DMS53 treated with DMSO at 0.1 percent for 48 hours (cell line): ENCODE measurements at regions not wholly inside any gene's neighbourhood (a gene's known extent, or its start where the extent isn't known, plus 50 kb on each side); places are given as distances from the start of the nearest gene placed in this dataset.

Experiments
- DNase-seq: peaks from one replicate; lab custom pipeline; 2025; ENCODE audit not compliant: unreplicated experiment; lab: John Stamatoyannopoulos, UW

GRCh38 chr3:166372571-166373106 is 535.4 kb upstream of the BCHE start:
- DNase-seq = no peak

GRCh38 chr3:166367947-166368533 is 530.8 kb upstream of the BCHE start:
- DNase-seq = peak; percentile 4

- DNase-seq = peak; percentile 40
Observed at GRCh38 chr3:166362698-166363097, 525.5 kb upstream of the BCHE start.

- DNase-seq = no peak
Observed at GRCh38 chr3:166360720-166361119, 523.5 kb upstream of the BCHE start.

- no peak for DNase-seq
Observed at GRCh38 chr3:166351461-166351860, 514.2 kb upstream of the BCHE start.

- no peak for DNase-seq
Observed at GRCh38 chr3:166340604-166341266, 503.5 kb upstream of the BCHE start.

- DNase-seq = no peak
Observed at GRCh38 chr3:166324401-166324800, 487.2 kb upstream of the BCHE start.

- DNase-seq = no peak
Observed at GRCh38 chr3:166322391-166322790, 485.2 kb upstream of the BCHE start.

- no peak for DNase-seq
Observed at GRCh38 chr3:166307756-166308350, 470.6 kb upstream of the BCHE start.

GRCh38 chr3:166304584-166304983 is 467.4 kb upstream of the BCHE start:
- no peak for DNase-seq

GRCh38 chr3:166303681-166304080 is 466.5 kb upstream of the BCHE start:
- DNase-seq = no peak

GRCh38 chr3:166302331-166302730 is 465.1 kb upstream of the BCHE start:
- DNase-seq = no peak

GRCh38 chr3:166296179-166296783 is 459.1 kb upstream of the BCHE start:
- DNase-seq = no peak

GRCh38 chr3:166291186-166291955 is 454.1 kb upstream of the BCHE start:
- no peak for DNase-seq

- no peak for DNase-seq
Observed at GRCh38 chr3:166285001-166285400, 447.8 kb upstream of the BCHE start.

GRCh38 chr3:166283840-166284239 is 446.6 kb upstream of the BCHE start:
- no peak for DNase-seq

- DNase-seq = no peak
Observed at GRCh38 chr3:166282931-166283330, 445.7 kb upstream of the BCHE start.

- no peak for DNase-seq
Observed at GRCh38 chr3:166279636-166280035, 442.4 kb upstream of the BCHE start.

- no peak for DNase-seq
Observed at GRCh38 chr3:166275024-166275390, 437.8 kb upstream of the BCHE start.

- no peak for DNase-seq
Observed at GRCh38 chr3:166274351-166275023, 437.3 kb upstream of the BCHE start.

- DNase-seq = no peak
Observed at GRCh38 chr3:166270429-166270828, 433.2 kb upstream of the BCHE start.
